Prostate gland (tissue), 2 donors: ENCODE measurements at regions not wholly inside any gene's neighbourhood (a gene's known extent, or its start where the extent isn't known, plus 50 kb on each side); places are given as distances from the start of the nearest gene placed in this dataset.

Experiments used
- CTCF ChIP-seq, 4 experiments: fragments of 200-600 bp in 2 of 4; fragments of 450-650 bp in 2 of 4; sonication (generic) in 2 of 4; IDR thresholded peaks; 1 replicate in 3 of 4; 2 replicates in 1 of 4; pipeline ENCODE4 v1.5.1; 2016 to 2019; ENCODE audit warnings: antibody characterized with exemption in 4 of 4, mild to moderate bottlenecking in 2 of 4, moderate library complexity in 2 of 4
- POLR2A ChIP-seq: fragments of 450-650 bp; IDR thresholded peaks from one replicate; pipeline ENCODE4 v1.6.1; 2016; ENCODE audit warnings: antibody characterized with exemption, mild to moderate bottlenecking
- POLR2AphosphoS5 ChIP-seq: sonication (generic); formaldehyde crosslinking; IDR thresholded peaks from one replicate; pipeline ENCODE4 v1.6.1; 2017; ENCODE audit warnings: antibody characterized with exemption

GRCh38 chr10:53358536-53358935 is 586.0 kb upstream of the MBL2 start:
- TF ChIP-seq CTCF (IDR thresholded peaks at IDR 0.05) (no peak), POLR2A (no peak), POLR2AphosphoS5 (no peak)
